GM13977 (cell line): ENCODE measurements at regions not wholly inside any gene's neighbourhood (a gene's known extent, or its start where the extent isn't known, plus 50 kb on each side); places are given as distances from the start of the nearest gene placed in this dataset.

ENCODE experiments used
- DNase-seq: peaks from one replicate; pipeline ENCODE4 v3.0.0; 2012; ENCODE audit warnings: low spot score
- CTCF ChIP-seq: IDR thresholded peaks from 2 replicates; pipeline ENCODE4 v1.5.1; 2012; ENCODE audit warnings: mild to moderate bottlenecking, control low read depth; ENCODE audit not compliant: insufficient read depth; ENCODE audit errors: extremely low read depth, missing control alignments
- in situ Hi-C: fragments of 300-500 bp; cut with MboI; formaldehyde crosslinking; loops from one replicate; pipeline ENCODE4 v1.12.0; 2022; ENCODE audit warnings: low sequenced_read_pairs, low pct_unique_long_range_greater_than_20kb, mixed read lengths, inconsistent platforms; ENCODE audit not compliant: unreplicated experiment

- in situ Hi-C loops: no loop called here
- DNase-seq: no peak
- TF ChIP-seq CTCF: peak; percentile 52
Observed at GRCh38 chr5:63125862-63126261, 547.2 kb downstream of the LRRC70 start.

GRCh38 chr5:63125392-63125791 lies 546.8 kb downstream of the LRRC70 start:
- no peak for TF ChIP-seq CTCF
- in situ Hi-C loops: no loop called here
- no peak for DNase-seq

GRCh38 chr5:63124266-63124665 lies 545.6 kb downstream of the LRRC70 start:
- no peak for TF ChIP-seq CTCF
- no peak for DNase-seq
- in situ Hi-C loops: no loop called here

GRCh38 chr5:63121471-63121870 lies 542.9 kb downstream of the LRRC70 start:
- no peak for TF ChIP-seq CTCF
- DNase-seq: no peak
- in situ Hi-C loops: no loop called here

- TF ChIP-seq CTCF: no peak
- in situ Hi-C loops: no loop called here
- DNase-seq: no peak
Observed at GRCh38 chr5:63118221-63118620, 539.6 kb downstream of the LRRC70 start.

- TF ChIP-seq CTCF: no peak
- no peak for DNase-seq
- in situ Hi-C loops: no loop called here
Observed at GRCh38 chr5:63111891-63112290, 533.3 kb downstream of the LRRC70 start.

- no peak for DNase-seq
- no peak for TF ChIP-seq CTCF
- in situ Hi-C loops: no loop called here
Observed at GRCh38 chr5:63101870-63102269, 523.3 kb downstream of the LRRC70 start.
